ENCODE measurements at regions not wholly inside any gene's neighbourhood (a gene's known extent, or its start where the extent isn't known, plus 50 kb on each side); places are given as distances from the start of the nearest gene placed in this dataset.

- intact Hi-C loops (cut with micrococcal nuclease; ENCODE audit: unreplicated experiment), result no loop called here
- H3K27me3 ChIP-seq (replicated peaks; ENCODE audit: control insufficient read depth, insufficient read depth, low read length), result no peaks in the 10 kb centered on the region
- POLR2A ChIA-PET, result no interaction called here
- no peaks in the 10 kb centered on the region for H3K36me3 ChIP-seq (ENCODE audit: control insufficient read depth, insufficient read depth, low read length)
- DNase-seq, result no peak
- no peak overlapping the region for H3K4me3 ChIP-seq (ENCODE audit: low read depth, low read length)
- Mint-ChIP-seq H3K27ac (ENCODE audit: unreplicated experiment) (no peak overlapping the region), H3K9me3 (ENCODE audit: unreplicated experiment) (peaks cover 3% of the 10 kb centered on the region), H3K36me3 (ENCODE audit: insufficient read depth, unreplicated experiment) (no peaks in the 10 kb centered on the region), H3K4me1 (ENCODE audit: low read depth, unreplicated experiment) (no peaks in the 10 kb centered on the region), H3K4me3 (ENCODE audit: unreplicated experiment) (no peak overlapping the region), H3K27me3 (ENCODE audit: insufficient read depth, unreplicated experiment) (no peaks in the 10 kb centered on the region)
- no TSS peak for BruUV-seq (replicated peaks)
- TF ChIP-seq, protein P1, sequence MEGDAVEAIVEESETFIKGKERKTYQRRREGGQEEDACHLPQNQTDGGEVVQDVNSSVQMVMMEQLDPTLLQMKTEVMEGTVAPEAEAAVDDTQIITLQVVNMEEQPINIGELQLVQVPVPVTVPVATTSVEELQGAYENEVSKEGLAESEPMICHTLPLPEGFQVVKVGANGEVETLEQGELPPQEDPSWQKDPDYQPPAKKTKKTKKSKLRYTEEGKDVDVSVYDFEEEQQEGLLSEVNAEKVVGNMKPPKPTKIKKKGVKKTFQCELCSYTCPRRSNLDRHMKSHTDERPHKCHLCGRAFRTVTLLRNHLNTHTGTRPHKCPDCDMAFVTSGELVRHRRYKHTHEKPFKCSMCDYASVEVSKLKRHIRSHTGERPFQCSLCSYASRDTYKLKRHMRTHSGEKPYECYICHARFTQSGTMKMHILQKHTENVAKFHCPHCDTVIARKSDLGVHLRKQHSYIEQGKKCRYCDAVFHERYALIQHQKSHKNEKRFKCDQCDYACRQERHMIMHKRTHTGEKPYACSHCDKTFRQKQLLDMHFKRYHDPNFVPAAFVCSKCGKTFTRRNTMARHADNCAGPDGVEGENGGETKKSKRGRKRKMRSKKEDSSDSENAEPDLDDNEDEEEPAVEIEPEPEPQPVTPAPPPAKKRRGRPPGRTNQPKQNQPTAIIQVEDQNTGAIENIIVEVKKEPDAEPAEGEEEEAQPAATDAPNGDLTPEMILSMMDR (IDR thresholded peaks at IDR 0.05; ENCODE audit: insufficient read depth in 1 of 2, low read depth in 1 of 2, low read length in 1 of 2, severe bottlenecking in 1 of 2, unreplicated experiment in 1 of 2), result no peak
- CTCF ChIA-PET, result no interaction called here
- H3K4me1 ChIP-seq, result no peaks in the 10 kb centered on the region
- H3K9me3 ChIP-seq, result no peaks in the 10 kb centered on the region
Measured at GRCh38 chr10:10197423-10197822, 820.2 kb upstream of the CELF2 start.

- no peaks in the 10 kb centered on the region for H3K4me1 ChIP-seq
- CTCF ChIA-PET, result no interaction called here
- no peaks in the 10 kb centered on the region for H3K4me1 Mint-ChIP-seq (ENCODE audit: low read depth, unreplicated experiment)
- TF ChIP-seq, protein P1 (IDR thresholded peaks at IDR 0.05; ENCODE audit: insufficient read depth in 1 of 2, low read depth in 1 of 2, low read length in 1 of 2, severe bottlenecking in 1 of 2, unreplicated experiment in 1 of 2), result no peak
- no peaks in the 10 kb centered on the region for H3K27me3 Mint-ChIP-seq (ENCODE audit: insufficient read depth, unreplicated experiment)
- H3K9me3 Mint-ChIP-seq (ENCODE audit: unreplicated experiment), result peaks cover 11% of the 10 kb centered on the region
- no peaks in the 10 kb centered on the region for H3K27me3 ChIP-seq (replicated peaks; ENCODE audit: control insufficient read depth, insufficient read depth, low read length)
- intact Hi-C loops (cut with micrococcal nuclease; ENCODE audit: unreplicated experiment), result no loop called here
- POLR2A ChIA-PET, result no interaction called here
- no peak overlapping the region for H3K4me3 ChIP-seq (ENCODE audit: low read depth, low read length)
- H3K4me3 Mint-ChIP-seq (ENCODE audit: unreplicated experiment), result no peak overlapping the region
- DNase-seq, result no peak
- H3K36me3 Mint-ChIP-seq (ENCODE audit: insufficient read depth, unreplicated experiment), result no peaks in the 10 kb centered on the region
- no peak overlapping the region for H3K27ac Mint-ChIP-seq (ENCODE audit: unreplicated experiment)
- BruUV-seq (replicated peaks), result no TSS peak
- H3K9me3 ChIP-seq, result no peaks in the 10 kb centered on the region
- H3K36me3 ChIP-seq (ENCODE audit: control insufficient read depth, insufficient read depth, low read length), result no peaks in the 10 kb centered on the region
Measured at GRCh38 chr10:10198363-10198762, 819.3 kb upstream of the CELF2 start.

GRCh38 chr10:10204415-10204814 is 813.3 kb upstream of the CELF2 start:
- Mint-ChIP-seq H3K9me3 (ENCODE audit: unreplicated experiment) (peaks cover 11% of the 10 kb centered on the region), H3K27me3 (ENCODE audit: insufficient read depth, unreplicated experiment) (no peaks in the 10 kb centered on the region), H3K36me3 (ENCODE audit: insufficient read depth, unreplicated experiment) (no peaks in the 10 kb centered on the region), H3K27ac (ENCODE audit: unreplicated experiment) (no peak overlapping the region), H3K4me3 (ENCODE audit: unreplicated experiment) (no peak overlapping the region), H3K4me1 (ENCODE audit: low read depth, unreplicated experiment) (no peaks in the 10 kb centered on the region)
- Histone ChIP-seq H3K9me3 (peaks cover 17% of the 10 kb centered on the region), H3K27me3 (replicated peaks; ENCODE audit: control insufficient read depth, insufficient read depth, low read length) (no peaks in the 10 kb centered on the region), H3K4me3 (ENCODE audit: low read depth, low read length) (no peak overlapping the region), H3K4me1 (no peaks in the 10 kb centered on the region), H3K36me3 (ENCODE audit: control insufficient read depth, insufficient read depth, low read length) (no peaks in the 10 kb centered on the region)
- ChIA-PET CTCF (no interaction called here), POLR2A (no interaction called here)
- TF ChIP-seq, protein P1 (IDR thresholded peaks at IDR 0.05; ENCODE audit: insufficient read depth in 1 of 2, low read depth in 1 of 2, low read length in 1 of 2, severe bottlenecking in 1 of 2, unreplicated experiment in 1 of 2), result no peak
- intact Hi-C loops (cut with micrococcal nuclease; ENCODE audit: unreplicated experiment), result no loop called here
- DNase-seq, result no peak
- no TSS peak for BruUV-seq (replicated peaks)
